ENCODE measurements at regions not wholly inside any gene's neighbourhood (a gene's known extent, or its start where the extent isn't known, plus 50 kb on each side); places are given as distances from the start of the nearest gene placed in this dataset.
"Not testable (repeated sequence)": the region's sequence is repeated elsewhere in the genome, so short reads cannot be mapped to it uniquely, and the experiment has no call there.

DNA sequence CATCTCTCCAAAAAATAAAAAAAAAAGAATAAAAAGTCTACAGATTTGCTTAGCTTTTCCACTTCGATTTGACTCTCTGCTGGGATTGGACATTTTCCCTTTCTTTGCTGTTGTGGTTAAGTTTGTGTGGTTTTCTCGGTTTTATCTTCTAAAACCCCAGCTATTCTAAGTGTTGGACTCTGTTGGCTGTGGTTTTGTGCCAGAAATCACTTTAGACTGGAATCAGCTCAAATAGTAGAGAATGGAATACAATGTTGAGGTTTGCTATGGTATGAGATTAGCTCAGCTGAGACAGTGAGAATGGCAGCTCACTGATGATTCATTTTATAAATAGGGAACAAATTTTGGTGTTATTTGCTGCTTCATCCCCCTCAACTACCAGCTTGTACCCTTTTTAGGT lies 116.0 kb downstream of the BUB3 start:
- no peak for DNase-seq (ENCODE audit: low read depth in 3 of 3)

DNA sequence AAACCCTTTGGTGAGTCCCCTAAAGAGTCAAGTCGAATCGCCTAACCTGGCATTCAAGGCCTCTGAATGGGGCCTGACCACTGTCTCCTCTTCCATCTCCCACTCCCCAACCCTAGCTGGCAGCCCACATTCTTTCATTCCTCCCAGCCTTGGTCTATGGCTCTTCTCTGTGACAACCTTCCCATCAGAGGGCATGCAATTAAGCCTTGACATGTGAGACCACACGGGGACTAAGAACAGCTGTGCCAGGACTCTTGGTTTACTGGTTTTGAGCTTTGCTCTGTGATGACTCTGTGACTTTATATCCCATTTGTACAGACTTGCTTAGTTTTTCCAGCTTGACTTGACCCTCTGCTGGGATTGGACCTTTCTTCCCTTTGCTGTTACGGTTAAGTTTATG lies 116.6 kb downstream of the BUB3 start:
- DNase-seq (ENCODE audit: low read depth in 3 of 3), result no peak

DNA sequence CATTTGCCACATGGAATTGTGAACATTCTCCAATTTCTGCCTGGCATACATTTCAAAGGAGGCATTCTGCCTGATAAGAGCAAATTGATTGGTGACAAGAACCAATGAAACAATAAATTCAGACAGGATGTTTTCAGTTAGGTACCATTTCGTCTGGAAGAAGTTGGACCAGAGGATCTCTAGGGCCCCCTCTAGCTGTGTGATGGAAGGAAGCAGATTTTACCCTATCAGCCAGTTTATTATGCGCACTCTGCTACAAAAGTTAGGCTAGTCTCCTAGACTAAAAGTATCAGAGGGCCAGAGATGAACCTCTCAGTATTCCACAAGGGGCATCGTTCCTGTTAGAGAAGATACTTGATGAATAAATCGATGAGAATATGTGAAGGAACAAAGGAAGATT lies 118.0 kb downstream of the BUB3 start:
- no peak for DNase-seq (ENCODE audit: low read depth in 3 of 3)

DNA sequence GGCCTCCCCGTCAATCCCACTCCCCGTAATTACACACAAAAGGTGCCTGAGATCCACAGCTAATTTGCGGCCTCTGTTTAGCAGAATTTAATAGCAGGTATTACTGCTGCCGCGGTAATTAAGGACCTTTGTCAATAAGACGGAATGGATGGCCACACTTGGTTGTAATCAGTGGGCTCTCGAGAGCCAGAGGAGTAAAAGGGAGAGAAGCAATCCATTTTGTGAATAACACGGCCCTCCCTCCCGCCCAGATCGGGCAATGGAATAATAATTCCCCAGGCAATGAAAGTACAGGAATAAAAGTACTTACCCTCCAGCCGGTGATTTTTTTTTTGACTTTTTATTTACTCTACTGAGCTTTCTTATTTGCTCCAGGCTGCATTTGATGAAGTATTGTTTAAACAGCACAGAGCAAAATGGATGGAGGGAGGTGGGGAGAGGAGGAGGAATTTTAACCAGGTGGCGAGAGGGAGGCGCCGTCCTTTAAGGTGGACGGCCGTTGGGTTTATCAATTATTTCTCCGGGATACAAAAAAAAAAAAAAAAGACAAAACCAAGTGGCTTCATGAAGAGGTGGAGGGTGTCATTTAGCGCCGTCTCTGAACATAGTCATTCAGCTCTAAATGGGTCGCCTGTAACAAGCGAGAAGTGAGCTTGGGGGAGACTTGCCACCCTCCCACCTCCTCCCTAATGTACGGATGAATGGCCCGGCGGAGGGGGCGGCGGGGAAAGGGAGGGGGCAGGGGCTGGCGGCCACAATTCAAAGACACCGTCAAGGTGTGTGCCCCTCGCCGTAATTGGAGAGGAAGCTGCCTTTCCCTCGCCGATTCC lies 120.3 kb downstream of the BUB3 start:
- DNase-seq (ENCODE audit: low read depth in 3 of 3), result no peak

DNA sequence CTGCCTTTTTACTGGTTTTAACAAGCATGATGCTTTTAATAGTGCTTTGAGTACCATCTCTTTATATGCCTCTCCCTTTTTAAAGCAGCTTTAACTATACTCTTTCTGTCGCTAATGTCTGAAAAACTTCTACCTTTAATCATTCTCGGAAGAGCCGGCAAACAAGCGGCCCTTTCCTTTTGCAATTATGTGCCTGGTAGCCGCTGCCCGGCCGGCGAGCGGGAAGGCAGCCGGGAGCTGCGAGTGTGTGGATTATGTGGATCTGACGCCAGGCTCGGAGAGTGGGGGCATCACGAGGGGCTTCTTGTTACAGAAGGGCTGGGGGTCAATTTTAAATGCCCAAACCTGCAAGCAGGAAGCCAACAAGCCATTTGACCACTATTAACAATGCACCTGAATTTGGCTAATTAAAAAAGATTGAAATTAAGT lies 120.9 kb downstream of the BUB3 start:
- DNase-seq (ENCODE audit: low read depth in 3 of 3), result no peak

DNA sequence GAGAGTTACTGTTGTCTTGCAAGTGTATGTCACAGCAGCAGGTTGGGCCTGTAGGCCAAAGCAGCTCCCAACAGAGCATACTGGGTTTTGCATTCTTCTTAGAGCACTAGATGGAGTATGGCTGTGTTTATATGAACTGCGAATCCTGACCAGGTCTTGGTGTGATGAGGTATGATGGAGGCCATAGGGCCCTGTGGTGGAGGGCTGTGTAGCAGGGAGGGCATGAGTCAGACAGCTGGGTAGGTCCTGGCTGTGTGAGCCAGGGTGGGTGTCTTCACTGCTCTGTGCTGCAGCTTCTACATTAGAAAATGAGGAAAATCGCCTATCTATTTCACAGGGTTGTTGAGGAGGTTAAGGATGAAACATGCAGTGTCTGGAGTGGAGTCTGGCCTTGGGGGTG lies 124.2 kb downstream of the BUB3 start:
- DNase-seq (ENCODE audit: low read depth in 3 of 3), result no peak

DNA sequence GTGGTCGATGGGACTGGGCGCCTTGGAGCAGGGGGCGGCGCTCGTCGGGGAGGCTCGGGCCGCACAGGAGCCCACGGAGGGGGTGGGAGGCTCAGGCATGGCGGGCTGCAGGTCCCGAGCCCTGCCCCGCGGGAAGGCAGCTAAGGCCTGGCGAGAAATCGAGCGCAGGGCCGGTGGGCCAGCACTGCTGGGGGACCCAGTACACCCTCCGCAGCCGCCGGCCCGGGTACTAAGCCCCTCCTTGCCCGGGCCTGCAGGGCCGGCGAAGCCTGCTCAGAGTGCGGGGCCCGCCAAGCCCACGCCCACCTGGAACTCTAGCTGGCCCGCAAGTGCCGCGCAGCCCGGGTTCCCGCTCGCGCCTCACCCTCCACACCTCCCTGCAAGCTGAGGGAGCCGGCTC lies 129.2 kb downstream of the BUB3 start:
- not testable (repeated sequence) for DNase-seq (ENCODE audit: low read depth in 3 of 3)

DNA sequence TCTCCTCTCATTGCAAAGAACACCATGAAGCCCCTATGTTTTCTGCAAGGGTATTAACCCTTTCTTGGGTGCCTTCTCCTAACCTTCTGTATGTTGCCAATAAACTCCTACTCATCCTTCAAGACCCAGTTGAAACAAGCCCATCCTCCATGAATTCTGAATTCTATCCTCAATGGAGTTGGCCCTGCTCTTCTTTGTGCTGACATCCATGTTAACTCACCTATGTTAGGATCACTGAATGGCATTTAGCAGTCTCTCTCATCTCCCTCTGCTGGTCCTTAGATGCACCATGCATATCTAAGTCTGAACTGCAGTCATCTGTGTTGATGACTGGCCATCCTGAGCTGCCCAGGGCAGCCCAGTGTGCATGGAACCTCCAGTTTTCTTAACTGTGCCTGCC lies 129.8 kb downstream of the BUB3 start:
- DNase-seq (ENCODE audit: low read depth in 3 of 3), result no peak

DNA sequence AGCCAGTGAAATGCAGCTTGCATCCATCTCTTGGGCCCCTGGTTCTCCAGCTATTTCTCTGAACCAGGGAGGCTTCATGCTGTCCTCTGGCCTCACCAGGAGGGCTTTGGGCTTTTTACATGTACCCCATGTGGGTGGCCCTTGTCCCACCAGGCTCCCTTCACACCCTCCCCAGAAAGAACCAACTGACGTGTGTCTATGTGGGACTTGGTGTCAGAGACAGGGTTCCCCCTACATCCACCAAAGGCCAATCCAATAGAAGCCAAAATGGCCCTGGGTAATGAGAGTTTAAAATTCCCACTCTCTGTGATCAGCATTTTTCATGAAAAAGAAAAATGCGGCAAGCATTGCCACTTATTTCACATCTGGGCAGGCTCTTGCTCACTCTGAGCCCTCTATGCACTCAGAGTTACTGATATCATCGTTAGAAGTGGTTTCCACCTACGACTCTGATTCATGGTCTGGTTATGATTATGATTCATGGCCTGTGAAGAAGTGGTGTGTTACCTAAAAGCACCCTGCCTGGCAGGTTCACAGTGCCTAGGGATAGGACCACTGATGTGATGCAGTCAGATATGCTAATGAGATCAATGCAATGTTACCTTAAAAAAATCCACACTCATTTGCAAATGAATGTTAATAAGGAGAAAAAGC lies 133.5 kb downstream of the BUB3 start:
- peak; percentile 14 to 46 (median 17) for DNase-seq (ENCODE audit: low read depth in 3 of 3)

DNA sequence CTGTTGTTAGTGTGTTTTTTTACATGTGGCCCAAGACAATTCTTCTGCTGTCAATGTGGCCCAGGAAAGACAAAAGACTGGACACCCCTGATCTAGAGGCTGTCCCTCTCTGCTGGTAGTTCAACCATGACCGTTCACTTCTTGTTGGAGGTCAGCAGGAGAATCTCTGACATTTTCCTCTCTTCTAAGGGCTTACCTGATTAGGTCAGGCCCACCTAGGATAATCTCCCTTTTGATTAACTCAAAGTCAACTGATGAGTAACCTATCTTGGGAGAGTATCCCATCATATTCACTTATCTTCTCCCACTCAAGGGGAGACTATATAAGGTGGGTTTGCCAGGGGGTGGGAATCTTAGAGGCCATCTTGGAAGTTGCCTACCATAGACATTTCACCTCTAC lies 135.2 kb downstream of the BUB3 start:
- no peak for DNase-seq (ENCODE audit: low read depth in 3 of 3)

DNA sequence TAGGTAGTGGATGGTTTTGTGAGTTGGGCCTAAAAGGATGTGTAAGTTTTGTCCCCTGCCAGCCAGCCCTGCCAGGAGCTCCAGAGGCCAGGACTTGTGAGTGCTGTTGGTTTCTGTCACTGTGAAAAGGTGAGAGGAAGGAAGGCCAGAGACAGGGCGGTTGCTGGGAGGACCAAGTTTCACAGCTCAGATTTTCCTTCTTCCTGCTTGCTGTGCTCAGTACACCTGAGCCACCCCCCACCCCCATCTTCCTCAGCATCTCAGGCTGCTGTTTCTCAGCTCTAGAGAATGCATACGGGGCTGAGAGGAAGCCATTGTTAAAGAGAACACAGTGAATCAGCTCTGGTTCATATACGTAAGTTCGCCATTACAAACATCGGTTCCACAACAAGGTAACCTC lies 139.9 kb downstream of the BUB3 start:
- no peak for DNase-seq (ENCODE audit: low read depth in 3 of 3)

DNA sequence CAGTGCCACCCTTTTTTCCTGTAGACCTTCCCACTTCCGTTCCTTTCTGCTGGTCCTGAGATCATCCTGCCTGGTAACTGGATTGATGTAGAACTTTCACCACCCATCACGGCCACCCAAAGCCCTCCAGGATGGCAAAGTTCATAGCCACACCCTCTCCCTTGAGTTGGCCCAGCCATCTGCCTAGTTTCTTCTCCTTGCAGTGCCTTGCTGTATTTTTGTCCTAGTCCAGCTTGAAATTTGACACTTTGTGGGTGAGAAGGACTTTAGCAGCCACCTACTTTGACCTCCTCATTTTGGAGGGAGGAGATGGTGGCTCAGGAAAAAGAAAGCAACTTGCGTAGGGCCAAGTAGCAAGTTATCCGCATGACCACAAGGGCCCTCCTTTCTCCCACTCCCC lies 140.7 kb downstream of the BUB3 start:
- no peak for DNase-seq (ENCODE audit: low read depth in 3 of 3)

DNA sequence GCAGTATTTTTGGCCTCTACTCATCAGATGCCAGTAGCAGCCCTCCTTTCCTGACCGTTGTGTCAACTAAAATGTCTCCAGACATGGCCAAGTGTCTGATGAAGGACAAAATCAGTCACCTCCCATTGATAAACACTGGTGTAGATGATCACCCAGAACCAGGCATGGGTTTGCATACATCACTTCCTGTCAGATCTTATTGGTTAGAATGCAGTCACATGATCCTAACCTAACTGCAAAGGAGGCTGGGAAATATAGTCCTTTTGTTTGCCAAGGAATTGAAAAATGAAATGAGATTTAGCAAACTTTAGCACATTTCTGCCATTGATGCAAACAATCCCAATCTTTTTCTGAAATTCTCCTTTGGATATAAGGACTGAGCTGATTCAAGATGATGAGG lies 141.4 kb downstream of the BUB3 start:
- DNase-seq (ENCODE audit: low read depth in 3 of 3), result no peak

DNA sequence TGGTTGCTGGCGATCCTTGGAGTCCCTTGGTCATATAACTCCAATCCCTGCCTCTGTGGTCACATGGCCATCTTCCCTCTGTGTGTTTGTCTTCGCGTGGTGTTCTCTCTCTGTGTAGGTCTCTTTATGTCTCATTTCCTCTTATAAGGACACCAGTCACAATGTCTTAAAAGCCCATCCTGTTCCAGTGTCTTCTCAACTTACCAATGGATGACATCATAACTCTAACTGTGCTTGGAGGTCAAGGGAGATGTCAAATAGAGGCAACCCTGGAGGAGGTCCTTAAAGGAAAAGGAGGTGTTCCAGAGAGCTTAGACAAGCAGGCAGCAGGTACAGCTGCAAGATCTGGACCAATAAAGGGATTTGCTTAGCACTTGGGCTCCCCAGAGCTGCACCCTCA lies 143.0 kb downstream of the BUB3 start:
- no peak for DNase-seq (ENCODE audit: low read depth in 3 of 3)

DNA sequence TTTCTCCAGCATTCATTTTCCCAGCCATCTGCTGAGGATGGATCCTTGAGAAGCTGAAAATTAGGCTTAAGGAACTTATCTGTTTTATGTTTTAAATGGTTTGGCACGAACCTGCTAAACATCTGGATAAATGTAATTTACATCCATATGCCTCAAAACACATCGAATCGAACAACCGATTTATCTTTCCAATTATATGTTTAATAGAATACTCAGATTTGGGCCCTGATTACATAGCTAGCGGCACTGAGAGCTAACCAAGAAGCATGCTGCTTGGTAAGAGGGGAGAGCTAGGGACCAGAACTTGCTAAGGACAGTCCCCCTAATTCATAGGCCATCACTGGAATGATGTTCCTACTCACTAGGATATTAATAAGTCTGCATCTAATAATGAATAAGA lies 144.4 kb downstream of the BUB3 start:
- DNase-seq (ENCODE audit: low read depth in 3 of 3), result no peak

DNA sequence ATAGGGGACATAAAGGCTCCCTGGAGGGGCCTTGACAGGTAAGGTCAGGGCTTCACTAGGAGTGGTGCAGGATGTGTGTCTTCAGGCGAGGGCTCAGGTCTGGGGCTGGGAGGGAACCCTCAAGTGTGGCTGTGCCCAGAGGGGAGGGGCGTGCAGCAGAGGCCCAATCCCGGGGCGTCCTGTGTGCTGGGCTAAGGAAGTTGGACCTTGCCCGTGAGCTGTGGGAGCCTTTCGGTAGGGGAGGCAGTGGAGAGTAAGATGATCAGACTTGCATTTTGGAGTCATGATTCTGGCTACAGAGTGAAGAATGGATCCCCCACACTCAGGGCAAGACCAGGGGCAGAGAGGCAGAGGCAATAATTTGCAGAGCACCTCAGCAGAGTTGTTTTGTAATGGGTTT lies 145.4 kb downstream of the BUB3 start:
- DNase-seq (ENCODE audit: low read depth in 3 of 3), result no peak

DNA sequence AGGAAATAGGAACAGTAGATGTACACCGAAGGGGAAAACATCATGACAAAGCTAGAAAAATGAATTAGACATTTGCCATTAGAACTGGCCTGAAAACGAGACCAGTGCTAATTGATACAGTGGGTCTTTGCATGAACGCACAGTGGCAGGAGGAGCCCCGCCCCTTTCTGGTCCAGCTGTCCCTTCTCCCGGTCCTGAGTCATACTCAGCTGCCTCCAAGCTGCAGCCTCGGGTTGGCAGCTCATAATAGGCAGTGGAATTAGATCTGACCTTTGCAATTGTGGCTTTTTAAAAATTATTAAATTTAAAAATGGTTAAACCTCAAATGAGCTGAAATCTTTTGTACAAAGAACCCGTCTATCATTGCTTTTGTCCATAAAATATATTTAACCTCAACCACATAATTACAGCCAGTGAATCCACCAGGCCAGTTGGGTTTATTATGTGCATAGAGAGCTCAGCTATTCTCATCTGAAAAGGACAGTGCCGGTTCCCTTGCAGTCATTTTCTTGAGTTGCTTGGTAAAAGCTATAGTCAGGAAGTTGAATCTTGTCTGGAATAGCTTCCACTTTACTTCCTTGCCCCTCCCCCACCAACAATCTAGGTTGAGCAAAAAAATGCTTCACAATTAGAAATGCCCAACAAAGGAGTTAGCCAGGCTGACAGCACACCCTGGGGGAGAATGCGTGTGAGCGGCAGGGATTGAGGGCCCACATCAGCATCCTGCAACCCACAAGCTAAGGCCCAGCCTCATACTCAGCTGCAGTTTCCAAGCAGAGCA lies 147.1 kb downstream of the BUB3 start:
- DNase-seq (ENCODE audit: low read depth in 3 of 3), result no peak

DNA sequence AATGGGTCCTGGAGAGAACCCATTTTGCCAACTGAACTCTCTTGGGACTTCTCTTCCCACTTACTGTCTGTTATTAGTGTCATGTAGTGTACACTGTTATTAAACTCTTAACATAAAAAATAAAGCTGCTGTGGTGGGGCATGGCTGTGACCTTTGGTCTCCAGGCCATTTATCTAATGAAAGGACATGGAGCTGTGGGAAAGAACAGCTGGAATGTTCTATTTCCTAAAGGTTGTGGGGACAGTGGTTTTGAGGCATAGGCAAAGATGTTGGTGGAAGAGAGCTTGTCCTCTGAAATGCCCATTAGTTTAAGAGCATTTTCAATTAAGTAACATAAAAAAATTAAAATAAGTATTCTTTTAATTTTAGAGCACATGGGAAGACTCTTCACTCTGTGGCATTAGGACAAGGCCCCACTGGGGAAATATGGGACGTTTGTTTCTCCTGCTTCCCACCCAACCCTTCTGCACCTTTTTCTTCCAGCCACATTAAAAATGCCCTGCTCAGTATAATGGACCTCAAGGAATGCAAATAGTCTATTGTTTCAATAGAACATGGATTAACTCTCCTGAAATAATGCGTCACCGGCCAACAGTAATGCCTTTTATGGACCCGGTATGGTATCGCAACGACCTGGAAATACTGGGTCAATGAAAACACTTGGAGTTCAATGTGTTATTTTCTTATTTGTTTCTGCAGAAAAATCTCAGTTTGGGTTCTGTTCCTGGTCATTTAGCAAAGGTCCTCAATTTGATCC lies 149.6 kb downstream of the BUB3 start:
- DNase-seq (ENCODE audit: low read depth in 3 of 3), result no peak

DNA sequence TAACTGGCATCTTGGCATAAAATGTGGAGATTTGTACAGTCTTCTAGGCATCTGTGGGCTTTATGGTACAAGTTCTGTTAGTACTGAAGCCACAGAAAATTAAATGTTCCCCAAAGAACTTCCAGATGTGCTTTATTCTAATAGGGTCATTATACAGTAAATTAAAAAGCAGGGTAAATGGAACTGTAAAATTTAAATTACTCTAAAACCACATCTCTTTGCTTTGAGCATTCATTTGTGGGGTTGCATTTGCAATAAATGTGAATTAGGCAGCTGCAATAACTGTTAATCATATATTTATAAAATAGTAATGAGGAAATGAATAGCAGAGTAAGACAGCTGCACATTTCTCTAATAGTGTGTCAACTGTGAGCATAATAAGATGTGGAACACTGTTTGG lies 151.5 kb downstream of the BUB3 start:
- no peak for DNase-seq (ENCODE audit: low read depth in 3 of 3)

DNA sequence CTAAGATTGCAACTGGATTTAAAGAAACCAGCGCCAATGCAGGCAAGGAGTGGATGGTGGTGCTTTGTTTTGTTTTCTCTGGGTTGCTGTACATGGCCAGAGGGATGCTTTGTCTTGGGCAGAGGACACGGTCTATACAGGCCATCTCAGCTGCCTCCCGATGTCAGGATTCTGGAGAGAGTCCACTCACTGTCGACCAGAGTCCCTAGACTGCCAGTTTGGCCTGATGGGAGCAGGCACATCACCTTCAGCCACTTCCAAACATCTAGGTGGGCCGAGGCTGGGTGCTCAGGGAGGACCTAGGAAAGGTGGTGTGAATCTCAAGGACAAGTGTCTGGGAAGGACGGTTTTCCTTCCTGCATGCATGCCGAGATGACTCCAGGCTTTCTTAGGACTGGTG lies 152.1 kb downstream of the BUB3 start:
- no peak for DNase-seq (ENCODE audit: low read depth in 3 of 3)

DNA sequence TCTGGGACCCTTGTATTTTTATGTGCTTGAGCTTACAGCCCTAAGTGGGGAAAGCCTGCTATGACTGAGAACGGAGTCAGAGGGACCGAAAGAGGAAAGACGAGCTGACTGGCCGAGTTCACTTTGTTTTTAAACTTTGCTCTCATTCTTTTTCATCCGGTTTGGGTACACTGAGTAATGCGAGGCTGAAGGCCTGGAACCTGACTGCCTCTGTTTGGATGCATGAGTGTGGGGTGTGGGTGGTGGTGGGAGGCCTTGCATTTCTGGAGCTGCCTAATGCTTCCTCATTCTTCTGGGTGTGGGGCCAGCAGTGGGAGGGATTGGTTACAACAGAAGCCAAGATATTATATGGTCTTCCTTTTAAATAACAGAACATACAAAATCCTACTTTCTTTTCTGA lies 155.5 kb downstream of the BUB3 start:
- no peak for DNase-seq (ENCODE audit: low read depth in 3 of 3)

DNA sequence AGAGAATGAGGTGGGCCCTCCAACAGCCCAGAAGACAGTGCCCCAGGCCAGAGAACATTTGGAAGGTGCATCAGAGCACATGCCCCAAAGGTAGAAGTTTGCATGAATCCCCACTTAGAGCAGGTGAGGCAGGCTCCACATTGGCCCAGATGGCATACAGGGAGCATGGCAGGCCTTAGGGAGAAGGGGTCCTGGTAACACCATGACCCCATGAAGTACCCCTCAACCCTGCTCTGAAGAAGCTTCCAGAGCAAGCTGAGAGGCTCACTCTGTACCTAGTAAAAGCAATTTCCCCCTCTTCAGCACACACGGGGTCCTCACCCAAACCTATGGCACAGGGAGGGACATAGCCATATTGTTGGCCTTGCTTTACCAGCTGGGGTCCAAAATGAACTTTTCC lies 162.6 kb downstream of the BUB3 start:
- no peak for DNase-seq (ENCODE audit: low read depth in 3 of 3)

All from stimulated activated CD4-positive, alpha-beta T cell treated with anti-CD3 and anti-CD28 coated beads, TNF-alpha, amount 100 ng/mL, for 48 hours (primary cell).